ENCODE measurements at regions not wholly inside any gene's neighbourhood (a gene's known extent, or its start where the extent isn't known, plus 50 kb on each side); places are given as distances from the start of the nearest gene placed in this dataset.
A peak's percentile ranks its signal among the peaks of the same experiment; 100 is the strongest.
"Not testable (repeated sequence)": the region's sequence is repeated elsewhere in the genome, so short reads cannot be mapped to it uniquely, and the experiment has no call there.

GRCh38 chr4:91769912-91770311 lies 533.9 kb upstream of the GRID2 start:
- Histone ChIP-seq H3K4me3 (ENCODE audit: low read depth, low read length) (no peak overlapping the region), H3K27me3 (no peaks in the 10 kb centered on the region), H3K36me3 (no peaks in the 10 kb centered on the region), H3K9me3 (no peaks in the 10 kb centered on the region), H3K4me1 (no peaks in the 10 kb centered on the region)
- no peak for DNase-seq
- no peak for TF ChIP-seq CTCF (IDR thresholded peaks at IDR 0.05; ENCODE audit: low read depth, low read length)

DNA sequence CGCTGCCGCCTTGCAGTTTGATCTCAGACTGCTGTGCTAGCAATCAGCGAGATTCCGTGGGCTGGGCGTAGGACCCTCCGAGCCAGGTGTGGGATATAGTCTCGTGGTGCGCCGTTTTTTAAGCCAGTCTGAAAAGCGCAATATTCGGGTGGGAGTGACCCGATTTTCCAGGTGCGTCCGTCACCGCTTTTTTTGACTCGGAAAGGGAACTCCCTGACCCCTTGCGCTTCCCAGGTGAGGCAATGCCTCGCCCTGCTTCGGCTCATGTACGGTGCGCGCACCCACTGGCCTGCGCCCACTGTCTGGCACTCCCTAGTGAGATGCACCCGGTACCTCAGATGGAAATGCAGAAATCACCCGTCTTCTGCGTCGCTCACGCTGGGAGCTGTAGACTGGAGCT lies 512.1 kb upstream of the GRID2 start:
- peak overlapping the region; percentile 44 for H3K4me3 ChIP-seq (ENCODE audit: low read depth, low read length)
- DNase-seq: not testable (repeated sequence)

DNA sequence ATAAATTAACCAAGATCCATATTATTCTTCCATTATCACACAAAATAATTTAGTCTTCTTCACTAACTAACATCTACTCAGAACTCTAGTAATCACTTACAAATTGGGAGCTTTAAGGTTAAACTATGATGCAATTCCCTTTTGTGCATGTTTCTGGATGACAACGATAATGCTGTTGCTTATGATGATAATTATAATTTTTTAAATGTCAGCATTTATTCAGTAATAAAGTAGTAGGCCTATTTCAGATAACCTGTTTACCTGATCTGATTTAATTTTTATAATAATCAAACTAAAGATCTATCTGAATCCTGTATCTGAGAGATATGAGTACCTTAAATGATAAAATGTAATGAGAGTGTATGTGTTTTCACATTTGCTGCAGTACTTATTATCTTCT lies 507.8 kb upstream of the GRID2 start:
- TF ChIP-seq CTCF (IDR thresholded peaks at IDR 0.05; ENCODE audit: low read depth, low read length): no peak
- no peaks in the 10 kb centered on the region for H3K36me3 ChIP-seq
- no peaks in the 10 kb centered on the region for H3K9me3 ChIP-seq
- no peak overlapping the region for H3K4me3 ChIP-seq (ENCODE audit: low read depth, low read length)
- no peak for DNase-seq
- no peaks in the 10 kb centered on the region for H3K27me3 ChIP-seq
- H3K4me1 ChIP-seq: no peaks in the 10 kb centered on the region

More for the DNA sequence above, 512.1 kb upstream of the GRID2 start:
- not testable (repeated sequence) for H3K36me3 ChIP-seq, H3K27me3 ChIP-seq, H3K4me1 ChIP-seq, H3K9me3 ChIP-seq

GRCh38 chr4:91812319-91812718 lies 491.4 kb upstream of the GRID2 start:
- TF ChIP-seq CTCF (IDR thresholded peaks at IDR 0.05; ENCODE audit: low read depth, low read length): no peak
- Histone ChIP-seq H3K4me3 (ENCODE audit: low read depth, low read length) (no peak overlapping the region), H3K4me1 (no peaks in the 10 kb centered on the region), H3K9me3 (no peaks in the 10 kb centered on the region), H3K36me3 (no peaks in the 10 kb centered on the region), H3K27me3 (no peaks in the 10 kb centered on the region)
- no peak for DNase-seq

- Histone ChIP-seq H3K4me1 (no peaks in the 10 kb centered on the region), H3K4me3 (ENCODE audit: low read depth, low read length) (no peak overlapping the region), H3K9me3 (no peaks in the 10 kb centered on the region), H3K27me3 (no peaks in the 10 kb centered on the region), H3K36me3 (no peaks in the 10 kb centered on the region)
- DNase-seq: no peak
- no peak for TF ChIP-seq CTCF (IDR thresholded peaks at IDR 0.05; ENCODE audit: low read depth, low read length)
Observed at GRCh38 chr4:91824773-91825172, 479.0 kb upstream of the GRID2 start.

GRCh38 chr4:91826186-91826585 lies 477.6 kb upstream of the GRID2 start:
- Histone ChIP-seq H3K4me1 (no peaks in the 10 kb centered on the region), H3K9me3 (no peaks in the 10 kb centered on the region), H3K4me3 (ENCODE audit: low read depth, low read length) (no peak overlapping the region), H3K36me3 (no peaks in the 10 kb centered on the region), H3K27me3 (no peaks in the 10 kb centered on the region)
- TF ChIP-seq CTCF (IDR thresholded peaks at IDR 0.05; ENCODE audit: low read depth, low read length): no peak
- no peak for DNase-seq

- Histone ChIP-seq H3K36me3 (no peaks in the 10 kb centered on the region), H3K9me3 (no peaks in the 10 kb centered on the region), H3K27me3 (no peaks in the 10 kb centered on the region), H3K4me3 (ENCODE audit: low read depth, low read length) (no peak overlapping the region), H3K4me1 (no peaks in the 10 kb centered on the region)
- no peak for TF ChIP-seq CTCF (IDR thresholded peaks at IDR 0.05; ENCODE audit: low read depth, low read length)
- DNase-seq: no peak
Observed at GRCh38 chr4:91827914-91828313, 475.9 kb upstream of the GRID2 start.

Data from BE2C (cell line).